Adrenal gland (tissue), 5 donors: ENCODE measurements at regions not wholly inside any gene's neighbourhood (a gene's known extent, or its start where the extent isn't known, plus 50 kb on each side); places are given as distances from the start of the nearest gene placed in this dataset.

Experiments
- CTCF ChIP-seq, 6 experiments: fragments of 450-650 bp in 4 of 6; fragments of 200-600 bp in 2 of 6; sonication (generic) in 1 of 6; IDR thresholded peaks; 1 replicate in 5 of 6; 2 replicates in 1 of 6; pipeline versions ENCODE4 v1.5.1 to v1.8.0; 2016 to 2021; ENCODE audit warnings: antibody characterized with exemption in 6 of 6, mild to moderate bottlenecking in 2 of 6, moderate library complexity in 1 of 6
- POLR2A ChIP-seq, 2 donors: fragments of 450-650 bp; IDR thresholded peaks; one replicate each; pipeline ENCODE4 v1.6.1; 2017; ENCODE audit warnings: antibody characterized with exemption in 2 of 2, mild to moderate bottlenecking in 2 of 2, moderate library complexity in 1 of 2
- donor health status: DM: no; HTN: no; CAD: no.

GRCh38 chr11:110000031-110000502 lies 93.1 kb upstream of the ZC3H12C start:
- no peak for TF ChIP-seq POLR2A (IDR thresholded peaks at IDR 0.05)
- TF ChIP-seq CTCF (IDR thresholded peaks at IDR 0.05): no peak
